GM23248 (cell line): ENCODE measurements at regions not wholly inside any gene's neighbourhood (a gene's known extent, or its start where the extent isn't known, plus 50 kb on each side); places are given as distances from the start of the nearest gene placed in this dataset.

Source experiments
- DNase-seq: peaks from one replicate; pipeline ENCODE4 v3.0.0-alpha.2; 2015
- H2AFZ ChIP-seq: fragments of 200-600 bp; sonication (generic); 2 replicates; pipeline ENCODE4 v1.6.1; 2016; ENCODE audit warnings: antibody characterized with exemption
- H3F3A ChIP-seq: fragments of 200-600 bp; sonication (generic); 2 replicates; pipeline ENCODE4 v1.6.1; 2016; ENCODE audit warnings: mild to moderate bottlenecking, antibody characterized with exemption, mixed run types; ENCODE audit not compliant: insufficient read depth
- H3K27ac ChIP-seq: fragments of 200-600 bp; sonication (generic); 2 replicates; pipeline ENCODE4 v1.5.1; 2016; ENCODE audit warnings: mild to moderate bottlenecking
- H3K27me3 ChIP-seq: fragments of 200-600 bp; sonication (generic); replicated peaks from 2 replicates; pipeline ENCODE4 v1.6.1; 2016; ENCODE audit warnings: mild to moderate bottlenecking; ENCODE audit not compliant: insufficient read depth
- H3K36me3 ChIP-seq: fragments of 200-600 bp; sonication (generic); 2 replicates; pipeline ENCODE4 v1.6.1; 2016; ENCODE audit warnings: low read depth, mild to moderate bottlenecking
- H3K4me1 ChIP-seq: fragments of 200-600 bp; sonication (generic); 2 replicates; pipeline ENCODE4 v1.6.1; 2016; ENCODE audit warnings: mild to moderate bottlenecking; ENCODE audit not compliant: insufficient read depth
- H3K4me2 ChIP-seq: fragments of 200-600 bp; sonication (generic); one replicate; pipeline ENCODE4 v1.6.1; 2016; ENCODE audit warnings: mild to moderate bottlenecking; ENCODE audit not compliant: unreplicated experiment
- H3K4me3 ChIP-seq: fragments of 200-600 bp; sonication (generic); 2 replicates; pipeline ENCODE4 v1.5.1; 2016; ENCODE audit warnings: mild to moderate bottlenecking
- H3K79me2 ChIP-seq: fragments of 200-600 bp; sonication (generic); 2 replicates; pipeline ENCODE4 v1.6.1; 2016; ENCODE audit warnings: mild to moderate bottlenecking; ENCODE audit not compliant: insufficient read depth
- H3K9ac ChIP-seq: fragments of 200-600 bp; sonication (generic); 2 replicates; pipeline ENCODE4 v1.6.1; 2016; ENCODE audit warnings: mild to moderate bottlenecking
- H3K9me2 ChIP-seq: fragments of 200-600 bp; sonication (generic); 2 replicates; pipeline ENCODE4 v1.6.1; 2016; ENCODE audit warnings: mixed run types, mild to moderate bottlenecking, moderate library complexity; ENCODE audit not compliant: insufficient read depth
- H3K9me3 ChIP-seq: fragments of 200-600 bp; sonication (generic); one replicate; pipeline ENCODE4 v1.6.1; 2017; ENCODE audit warnings: low read depth
- H4K20me1 ChIP-seq: fragments of 200-600 bp; sonication (generic); 2 replicates; pipeline ENCODE4 v1.6.0; 2016; ENCODE audit not compliant: insufficient read depth
- EZH2 ChIP-seq: fragments of 200-600 bp; sonication (generic); IDR thresholded peaks from 2 replicates; pipeline ENCODE4 v1.6.1; 2018; ENCODE audit warnings: antibody characterized with exemption, mild to moderate bottlenecking; ENCODE audit not compliant: insufficient read depth, poor library complexity, severe bottlenecking
- EZH2phosphoT487 ChIP-seq: fragments of 200-600 bp; sonication (generic); IDR thresholded peaks from 2 replicates; pipeline ENCODE4 v1.6.1; 2018; ENCODE audit warnings: antibody characterized with exemption, moderate library complexity, mild to moderate bottlenecking, low read depth; ENCODE audit not compliant: insufficient read depth
- WGBS, 2 experiments: methylation state at CpG; one replicate each; pipeline ENCODE4 v1.1.6; 2015 to 2017; ENCODE audit warnings: low lambda C conversion rate in 2 of 2, low coverage in 1 of 2; ENCODE audit errors: missing lambda C conversion rate in 2 of 2; 5-methylcytosine and 5-hydroxymethylcytosine counted together
- in situ Hi-C: fragments of 300-500 bp; cut with MboI; formaldehyde crosslinking; loops from 2 replicates; pipeline ENCODE4 v1.15.0; 2020

DNA sequence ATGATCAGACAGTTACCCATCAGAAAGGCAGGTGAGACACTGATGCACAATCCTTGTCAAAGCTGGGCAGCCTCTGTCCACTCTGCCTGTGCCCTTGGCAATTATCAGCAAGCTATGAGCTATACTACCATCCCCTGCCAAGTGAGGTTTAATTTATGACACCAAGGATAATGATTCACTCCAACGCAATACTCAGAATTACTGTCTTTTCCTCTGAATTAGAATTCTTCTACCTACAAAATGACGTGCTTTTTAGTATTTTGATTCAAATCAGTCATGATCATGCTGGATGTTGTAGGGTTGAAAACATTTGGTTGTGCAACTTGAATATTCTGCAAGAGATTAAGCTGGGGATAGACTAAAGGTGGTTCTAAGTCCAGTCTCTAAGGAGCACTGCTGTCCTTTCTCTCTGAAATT, 116.8 kb upstream of the SOX9 start:
- Histone ChIP-seq H4K20me1 (no peaks in the 10 kb centered on the region), H3K27me3 (no peaks in the 10 kb centered on the region), H3K9me3 (no peaks in the 10 kb centered on the region), H3K4me3 (peak overlapping the region; percentile 5; the same call in 1 of the 2 replicates), H3K4me2 (peak overlapping the region; percentile 29), H3K9ac (no peak overlapping the region), H3F3A (peaks cover 14% of the 10 kb centered on the region), H3K9me2 (no peaks in the 10 kb centered on the region), H3K4me1 (peaks cover 18% of the 10 kb centered on the region), H2AFZ (no peak overlapping the region), H3K27ac (peak overlapping the region; percentile 44), H3K36me3 (no peaks in the 10 kb centered on the region), H3K79me2 (no peaks in the 10 kb centered on the region)
- WGBS, 2 experiments, result 2 to 5% methylated on average over 2 of the region's 2 CpGs
- in situ Hi-C loops, result no loop called here
- DNase-seq, result peak; percentile 73
- TF ChIP-seq EZH2phosphoT487, result no peak
- TF ChIP-seq EZH2, result no peak

DNA sequence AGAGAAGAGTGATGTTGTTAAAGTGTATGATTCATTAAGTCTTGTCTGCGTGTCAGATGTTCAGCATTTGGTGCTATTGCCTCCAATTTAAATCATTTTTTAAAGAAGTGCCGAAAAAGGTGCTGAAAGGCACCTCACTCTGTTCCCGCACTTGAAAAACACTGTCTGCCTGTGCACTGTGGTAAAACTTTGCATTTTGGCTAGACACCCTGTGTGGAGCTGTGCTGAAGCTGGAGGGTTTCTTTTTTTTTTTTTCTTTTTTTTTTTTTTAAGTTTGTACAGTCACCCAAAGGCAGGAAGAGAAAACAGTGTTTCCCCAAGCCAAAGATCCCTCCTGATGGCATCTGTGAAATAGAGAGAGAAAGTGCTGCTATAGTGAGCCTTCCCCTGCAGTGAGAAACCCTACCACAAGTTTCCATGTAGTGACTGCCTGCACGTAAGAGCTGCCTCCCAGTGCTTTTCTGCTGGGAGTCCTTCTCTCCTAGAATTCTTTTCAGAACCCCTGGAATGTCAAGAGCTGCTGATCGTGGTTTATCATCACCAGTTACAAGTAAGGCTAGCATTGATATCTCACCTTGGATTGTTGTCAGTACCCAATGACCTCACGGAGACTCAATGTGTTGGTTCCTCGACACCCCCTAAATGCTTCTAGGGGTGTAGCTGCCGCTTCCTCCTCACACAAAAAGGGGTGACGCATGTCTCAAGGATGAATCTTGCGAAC, 116.0 kb upstream of the SOX9 start:
- no peaks in the 10 kb centered on the region for H3K9me2 ChIP-seq
- no peak for TF ChIP-seq EZH2phosphoT487
- H3F3A ChIP-seq, result peaks cover 14% of the 10 kb centered on the region
- H3K4me3 ChIP-seq, result peak overlapping the region; percentile 5
- no peaks in the 10 kb centered on the region for H4K20me1 ChIP-seq
- no peak overlapping the region for H2AFZ ChIP-seq
- peak overlapping the region; percentile 29 for H3K4me2 ChIP-seq
- H3K4me1 ChIP-seq, result peaks cover 18% of the 10 kb centered on the region
- WGBS, 2 experiments, result 55 to 59% methylated on average over 10 of the region's 10 CpGs
- in situ Hi-C loops, result no loop called here
- peak overlapping the region; percentile 44 for H3K27ac ChIP-seq
- no peaks in the 10 kb centered on the region for H3K79me2 ChIP-seq
- no peaks in the 10 kb centered on the region for H3K27me3 ChIP-seq
- no peaks in the 10 kb centered on the region for H3K9me3 ChIP-seq
- H3K36me3 ChIP-seq, result no peaks in the 10 kb centered on the region
- no peak overlapping the region for H3K9ac ChIP-seq
- DNase-seq, result peak; percentile 50

DNA sequence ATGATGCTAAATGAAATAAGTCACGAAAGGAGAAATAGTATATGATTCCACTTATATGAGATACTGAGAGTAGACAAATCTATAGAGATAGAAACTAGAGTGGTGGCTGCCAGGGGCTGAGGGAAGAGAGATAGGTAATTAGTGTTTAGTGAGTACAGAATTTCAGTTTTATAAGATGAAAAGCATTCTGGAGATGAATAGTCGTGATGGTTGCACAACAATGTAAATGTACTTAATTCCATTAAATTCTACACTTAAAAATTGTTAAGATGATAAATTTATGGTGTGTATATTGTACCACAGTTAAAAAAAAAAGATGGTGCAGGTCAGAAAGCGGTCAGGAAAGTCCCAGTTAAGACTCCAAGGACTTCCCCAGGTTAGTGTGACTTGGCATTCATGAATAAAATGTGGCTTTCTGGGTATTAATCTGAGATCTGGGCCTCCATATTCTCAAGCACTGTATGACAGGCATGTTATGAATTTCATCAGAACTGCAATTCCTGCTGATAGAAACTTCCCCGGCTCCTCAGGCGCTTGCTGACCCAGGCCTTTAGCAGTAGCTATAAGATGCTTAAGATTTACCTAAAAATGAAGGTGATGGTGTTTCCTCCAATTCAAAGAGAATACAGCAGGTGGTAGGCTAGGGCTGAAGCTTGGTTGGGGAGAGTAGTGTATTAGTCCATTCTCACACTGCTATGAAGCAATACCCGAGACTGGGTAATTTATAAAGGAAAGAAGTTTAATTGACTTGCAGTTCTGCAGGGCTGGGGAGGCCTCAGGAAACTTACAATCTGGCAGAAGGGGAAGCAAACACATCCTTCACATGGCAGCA, 115.3 kb upstream of the SOX9 start:
- H3K9me3 ChIP-seq, result no peaks in the 10 kb centered on the region
- peaks cover 18% of the 10 kb centered on the region for H3K4me1 ChIP-seq
- no peaks in the 10 kb centered on the region for H4K20me1 ChIP-seq
- H3K79me2 ChIP-seq, result no peaks in the 10 kb centered on the region
- H3K9me2 ChIP-seq, result no peaks in the 10 kb centered on the region
- H3K27ac ChIP-seq, result peak overlapping the region; percentile 44; the same call in 1 of the 2 replicates
- H2AFZ ChIP-seq, result no peak overlapping the region
- H3F3A ChIP-seq, result peaks cover 14% of the 10 kb centered on the region
- TF ChIP-seq EZH2phosphoT487, result no peak
- no peak for TF ChIP-seq EZH2
- H3K9ac ChIP-seq, result no peak overlapping the region
- 91 to 95% methylated on average over 6 of the region's 6 CpGs for WGBS, 2 experiments
- H3K27me3 ChIP-seq, result no peaks in the 10 kb centered on the region
- H3K36me3 ChIP-seq, result no peaks in the 10 kb centered on the region
- no peak overlapping the region for H3K4me3 ChIP-seq
- in situ Hi-C loops, result no loop called here
- DNase-seq, result no peak
- H3K4me2 ChIP-seq, result peak overlapping the region; percentile 29

DNA sequence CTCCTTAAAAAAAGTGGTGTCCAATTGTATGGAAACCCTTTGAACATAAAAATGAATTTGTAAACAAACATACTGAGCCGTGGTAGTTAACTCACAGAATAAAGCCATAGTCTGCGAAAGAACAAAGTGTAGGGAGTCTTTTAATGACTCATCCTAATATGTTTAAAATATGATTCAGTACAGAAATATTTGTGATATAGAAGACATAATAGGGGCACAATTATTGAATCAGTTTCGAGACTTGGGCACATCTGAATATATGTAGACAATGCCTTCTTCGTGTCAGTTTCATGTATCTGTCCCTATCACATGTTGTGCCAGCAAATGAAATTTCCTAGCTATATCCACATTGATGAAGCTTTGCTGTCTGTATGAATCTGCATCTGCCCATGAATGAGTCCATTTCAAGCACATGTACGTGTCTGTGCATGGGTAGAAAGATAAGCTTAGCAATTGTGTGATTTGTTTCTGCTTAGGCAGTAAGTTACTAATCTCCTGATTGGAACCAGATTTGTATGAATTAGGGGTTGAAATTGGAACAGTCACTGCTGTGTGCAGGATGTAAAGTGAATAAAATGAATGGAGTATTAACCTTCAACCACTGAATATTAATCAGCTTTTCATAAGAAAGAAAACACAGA, 112.5 kb upstream of the SOX9 start:
- TF ChIP-seq EZH2 (no peak), EZH2phosphoT487 (no peak)
- Histone ChIP-seq H3K9me2 (no peaks in the 10 kb centered on the region), H3K4me2 (no peak overlapping the region), H4K20me1 (no peaks in the 10 kb centered on the region), H3K27me3 (no peaks in the 10 kb centered on the region), H3F3A (peaks cover 12% of the 10 kb centered on the region), H2AFZ (no peak overlapping the region), H3K79me2 (no peaks in the 10 kb centered on the region), H3K27ac (no peak overlapping the region), H3K4me3 (no peak overlapping the region), H3K9me3 (no peaks in the 10 kb centered on the region), H3K4me1 (peaks cover 18% of the 10 kb centered on the region), H3K36me3 (no peaks in the 10 kb centered on the region), H3K9ac (no peak overlapping the region)
- in situ Hi-C loops, result no loop called here
- DNase-seq, result no peak
- WGBS, 2 experiments, result 83 to 87% methylated on average over 5 of the region's 5 CpGs
